A549 (cell line): ENCODE measurements at regions not wholly inside any gene's neighbourhood (a gene's known extent, or its start where the extent isn't known, plus 50 kb on each side); places are given as distances from the start of the nearest gene placed in this dataset.

Experiments used
- ATAC-seq, 2 experiments: fragments of 200-7000 bp in 1 of 2; fragments of >200 bp in 1 of 2; cut with Nextera tagmentation in 1 of 2; cut with Tn5 transposase in 1 of 2; 3 replicates each; pipeline versions ENCODE4 v1.8.0 to v1.9.1; 2018 to 2020; ENCODE audit warnings: mild to moderate bottlenecking in 1 of 2, moderate library complexity in 1 of 2
- CTCF ChIA-PET: fragments of 300-600 bp; sonication (Branson Sonifier 250); formaldehyde crosslinking; extraction: SDS; loops from one replicate; lab custom pipeline; 2021; ENCODE audit warnings: antibody characterized with exemption, inconsistent platforms; lab: Yijun Ruan, JAX
- POLR2A ChIA-PET: fragments of 350-600 bp; formaldehyde crosslinking; extraction: SDS; loops from one replicate; lab custom pipeline; 2021; ENCODE audit warnings: antibody characterized with exemption, inconsistent platforms; lab: Yijun Ruan, JAX
- DNase-seq, 2 experiments: peaks; one replicate each; pipeline versions ENCODE4 v3.0.0 to v3.0.0-alpha.2; 2011 to 2016; ENCODE audit warnings: low read depth in 1 of 2, low spot score in 1 of 2
- FAIRE-seq: peaks from 2 replicates; lab custom pipeline; 2011; peaks lifted over from hg19 to GRCh38; lab: Jason Lieb, UNC
- H3K27ac ChIP-seq, 2 experiments: fragments of >200 bp; sonication (Bioruptor Twin); formaldehyde crosslinking; 3 replicates each; pipeline ENCODE4 v1.5.1; 2016 to 2017
- H3K4me1 ChIP-seq: fragments of >200 bp; sonication (Bioruptor Twin); formaldehyde crosslinking; 3 replicates; pipeline ENCODE4 v1.6.1; 2016
- H3K4me2 ChIP-seq: fragments of >200 bp; sonication (Bioruptor Twin); formaldehyde crosslinking; 3 replicates; pipeline ENCODE4 v1.6.1; 2016
- H3K4me3 ChIP-seq: fragments of >200 bp; sonication (Bioruptor Twin); formaldehyde crosslinking; 3 replicates; pipeline ENCODE4 v1.5.1; 2016
- H3K9me3 ChIP-seq: fragments of >200 bp; sonication (Bioruptor Twin); formaldehyde crosslinking; 3 replicates; pipeline ENCODE4 v1.6.1; 2016
- BCL3 ChIP-seq: fragments of >200 bp; sonication (Bioruptor Twin); formaldehyde crosslinking; IDR thresholded peaks from 3 replicates; pipeline ENCODE4 v1.6.1; 2016
- BHLHE40 ChIP-seq: IDR thresholded peaks from 2 replicates; pipeline ENCODE4 v1.6.1; 2012; ENCODE audit warnings: low read depth, low read length, inconsistent platforms
- CBX2 ChIP-seq: fragments of 200-600 bp; sonication (generic); IDR thresholded peaks from 2 replicates; pipeline ENCODE4 v1.6.1; 2016; ENCODE audit warnings: low read depth, mild to moderate bottlenecking, borderline replicate concordance
- CBX8 ChIP-seq: fragments of 200-600 bp; sonication (generic); IDR thresholded peaks from 2 replicates; pipeline ENCODE4 v1.6.1; 2016
- CHD2 ChIP-seq: fragments of 150-350 bp; IDR thresholded peaks from 2 replicates; pipeline ENCODE4 v1.6.1; 2014; ENCODE audit warnings: low read length; ENCODE audit not compliant: partially characterized antibody
- CHD4 ChIP-seq: fragments of 200-600 bp; sonication (generic); IDR thresholded peaks from 2 replicates; pipeline ENCODE4 v1.6.1; 2016; ENCODE audit warnings: antibody characterized with exemption, mild to moderate bottlenecking, borderline replicate concordance
- ESRRA ChIP-seq: fragments of 150-350 bp; IDR thresholded peaks from 2 replicates; pipeline ENCODE4 v1.6.1; 2014; ENCODE audit warnings: mild to moderate bottlenecking, low read length, borderline replicate concordance
- FOSB ChIP-seq: fragments of 250-450 bp; sonication (Bioruptor Pico); IDR thresholded peaks from 2 replicates; pipeline ENCODE4 v1.5.0; 2020; ENCODE audit warnings: mild to moderate bottlenecking, moderate library complexity
- FOSL2 ChIP-seq, 2 experiments: fragments of 450-650 bp in 1 of 2; fragments of >200 bp in 1 of 2; sonication (Bioruptor Twin) in 1 of 2; formaldehyde crosslinking; IDR thresholded peaks; 2 replicates each; pipeline versions ENCODE4 v1.5.0 to v1.6.1; 2016 to 2020; ENCODE audit warnings: mild to moderate bottlenecking in 1 of 2, moderate library complexity in 1 of 2
- FOXS1 ChIP-seq: fragments of 250-450 bp; sonication (Bioruptor Pico); IDR thresholded peaks from 2 replicates; pipeline ENCODE4 v1.5.0; 2020; ENCODE audit warnings: mild to moderate bottlenecking, moderate library complexity
- HES2 ChIP-seq: fragments of >200 bp; sonication (Bioruptor Twin); formaldehyde crosslinking; IDR thresholded peaks from 2 replicates; pipeline ENCODE4 v1.6.1; 2016
- JUN ChIP-seq, 2 experiments: fragments of >200 bp; sonication (Bioruptor Twin); formaldehyde crosslinking; IDR thresholded peaks; 2 replicates in 1 of 2; 3 replicates in 1 of 2; pipeline ENCODE4 v1.6.1; 2016 to 2017
- JUNB ChIP-seq: fragments of >200 bp; sonication (Bioruptor Twin); formaldehyde crosslinking; IDR thresholded peaks from 2 replicates; pipeline ENCODE4 v1.6.1; 2016
- KDM1A ChIP-seq: fragments of 200-600 bp; sonication (generic); IDR thresholded peaks from 2 replicates; pipeline ENCODE4 v1.6.1; 2016; ENCODE audit warnings: low read depth, mild to moderate bottlenecking
- MAFK ChIP-seq: fragments of 450-650 bp; IDR thresholded peaks from 2 replicates; pipeline ENCODE4 v1.6.1; 2014; ENCODE audit not compliant: partially characterized antibody
- MYC ChIP-seq: IDR thresholded peaks from 2 replicates; pipeline ENCODE4 v1.6.1; 2012; ENCODE audit warnings: mild to moderate bottlenecking, inconsistent platforms, low read length, improper control_type of control experiment, borderline replicate concordance
- NFE2L2 ChIP-seq: fragments of 150-350 bp; conservative IDR thresholded peaks from 2 replicates; pipeline ENCODE4 v1.6.1; 2014; ENCODE audit warnings: low read length
- RCOR1 ChIP-seq: fragments of 150-350 bp; IDR thresholded peaks from 2 replicates; pipeline ENCODE4 v1.6.1; 2014; ENCODE audit warnings: antibody characterized with exemption, low read length, low read depth
- RFX5 ChIP-seq: fragments of 450-650 bp; IDR thresholded peaks from 2 replicates; pipeline ENCODE4 v1.7.1; 2014; ENCODE audit warnings: antibody characterized with exemption, mild to moderate bottlenecking, moderate library complexity
- RNF2 ChIP-seq: fragments of 200-600 bp; sonication (generic); IDR thresholded peaks from 2 replicates; pipeline ENCODE4 v1.6.1; 2016; ENCODE audit warnings: low read depth, mild to moderate bottlenecking, antibody characterized with exemption, moderate library complexity, borderline replicate concordance
- SMC3 ChIP-seq: fragments of >200 bp; sonication (Bioruptor Twin); formaldehyde crosslinking; IDR thresholded peaks from 3 replicates; pipeline ENCODE4 v1.6.1; 2018; ENCODE audit warnings: inconsistent platforms
- SREBF2 ChIP-seq: fragments of 450-650 bp; IDR thresholded peaks from 2 replicates; pipeline ENCODE4 v1.6.1; 2014; ENCODE audit warnings: mild to moderate bottlenecking, moderate library complexity
- TFCP2L1 ChIP-seq: fragments of 250-450 bp; sonication (Bioruptor Pico); IDR thresholded peaks from 2 replicates; pipeline ENCODE4 v1.5.0; 2021; ENCODE audit warnings: mild to moderate bottlenecking
- ZFP36 ChIP-seq: fragments of 450-650 bp; IDR thresholded peaks from 2 replicates; pipeline ENCODE4 v1.6.1; 2014; ENCODE audit warnings: borderline replicate concordance; ENCODE audit not compliant: partially characterized antibody
- ZNF302 ChIP-seq: fragments of 250-450 bp; sonication (Bioruptor Pico); IDR thresholded peaks from 2 replicates; pipeline ENCODE4 v1.9.0; 2021; ENCODE audit warnings: inconsistent platforms, mild to moderate bottlenecking, moderate library complexity
- ZSCAN20 ChIP-seq: fragments of 250-450 bp; sonication (Bioruptor Pico); IDR thresholded peaks from 2 replicates; pipeline ENCODE4 v1.8.0; 2022; ENCODE audit warnings: mild to moderate bottlenecking, moderate library complexity
- WGBS: methylation state at CpG from one replicate; pipeline ENCODE4 v1.1.6; 2017; ENCODE audit errors: missing lambda C conversion rate; 5-methylcytosine and 5-hydroxymethylcytosine counted together
- TF ChIP-seq, protein P1 (sequence below): IDR thresholded peaks from 2 replicates; pipeline ENCODE4 v1.6.1; 2012
- TF ChIP-seq, protein P2 (sequence below): IDR thresholded peaks from 2 replicates; pipeline ENCODE4 v1.6.1; 2012; ENCODE audit warnings: low read depth, borderline replicate concordance
- TF ChIP-seq, protein P3 (sequence below): fragments of >200 bp; sonication (Bioruptor Twin); formaldehyde crosslinking; IDR thresholded peaks from 3 replicates; pipeline ENCODE4 v1.5.1; 2016

DNA sequence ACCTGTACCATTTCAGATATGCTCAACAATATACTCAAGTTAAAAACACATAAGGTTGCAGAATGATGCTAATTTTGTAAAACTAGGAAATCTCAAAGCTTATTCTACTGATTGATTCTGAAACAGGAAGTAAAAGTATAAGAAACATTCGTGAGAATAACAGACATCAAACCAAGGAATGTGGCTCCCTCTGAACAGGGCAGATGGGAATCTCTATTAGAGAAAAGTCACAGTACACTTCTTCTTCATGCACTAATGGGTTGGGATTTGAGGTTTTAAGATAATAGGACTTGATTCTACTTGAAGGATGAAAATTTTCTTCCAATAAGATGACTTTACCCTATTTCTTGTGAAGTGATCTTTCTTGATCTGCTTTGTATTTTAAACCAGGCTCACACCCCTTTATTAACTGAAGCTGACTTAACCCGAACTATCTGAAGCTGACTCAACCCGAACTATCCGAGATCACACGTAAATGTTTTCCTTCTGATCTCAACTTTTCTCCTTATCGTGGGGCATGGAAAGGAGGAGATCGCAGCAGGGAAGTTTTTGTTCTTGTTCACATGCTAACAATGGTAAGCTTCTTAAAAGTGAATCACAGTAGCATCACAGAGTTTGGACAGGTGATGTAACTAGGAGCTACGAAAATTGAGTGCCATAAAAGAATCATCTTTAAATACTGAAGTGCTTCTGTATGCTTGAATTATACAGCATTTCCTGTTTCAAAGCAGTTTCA is 363.1 kb upstream of the ZFP42 start (continued):
- TF ChIP-seq, protein P1, sequence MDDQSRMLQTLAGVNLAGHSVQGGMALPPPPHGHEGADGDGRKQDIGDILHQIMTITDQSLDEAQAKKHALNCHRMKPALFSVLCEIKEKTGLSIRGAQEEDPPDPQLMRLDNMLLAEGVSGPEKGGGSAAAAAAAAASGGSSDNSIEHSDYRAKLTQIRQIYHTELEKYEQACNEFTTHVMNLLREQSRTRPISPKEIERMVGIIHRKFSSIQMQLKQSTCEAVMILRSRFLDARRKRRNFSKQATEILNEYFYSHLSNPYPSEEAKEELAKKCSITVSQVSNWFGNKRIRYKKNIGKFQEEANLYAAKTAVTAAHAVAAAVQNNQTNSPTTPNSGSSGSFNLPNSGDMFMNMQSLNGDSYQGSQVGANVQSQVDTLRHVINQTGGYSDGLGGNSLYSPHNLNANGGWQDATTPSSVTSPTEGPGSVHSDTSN = no peak
- TF ChIP-seq FOSB (CRISPR knock-in tag) = no peak

GRCh38 chr4:187633245-187633644 is 362.3 kb upstream of the ZFP42 start:
- Histone ChIP-seq H3K27ac (no peak overlapping the region), H3K4me3 (no peak overlapping the region), H3K4me2 (no peak overlapping the region), H3K9me3 (no peaks in the 10 kb centered on the region), H3K4me1 (no peaks in the 10 kb centered on the region)
- DNase-seq (no peak), ATAC-seq (no peak), FAIRE-seq (no peak)
- WGBS = 65% methylated on average over 2 of the region's 2 CpGs
- no peak for TF ChIP-seq BCL3
- TF ChIP-seq, protein P2, sequence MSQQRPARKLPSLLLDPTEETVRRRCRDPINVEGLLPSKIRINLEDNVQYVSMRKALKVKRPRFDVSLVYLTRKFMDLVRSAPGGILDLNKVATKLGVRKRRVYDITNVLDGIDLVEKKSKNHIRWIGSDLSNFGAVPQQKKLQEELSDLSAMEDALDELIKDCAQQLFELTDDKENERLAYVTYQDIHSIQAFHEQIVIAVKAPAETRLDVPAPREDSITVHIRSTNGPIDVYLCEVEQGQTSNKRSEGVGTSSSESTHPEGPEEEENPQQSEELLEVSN = no peak
- TF ChIP-seq CBX2 = no peak
- TF ChIP-seq JUNB = no peak
- no peak for TF ChIP-seq TFCP2L1 (CRISPR knock-in tag)
- TF ChIP-seq RCOR1 = no peak
- no peak for TF ChIP-seq FOSL2 (IDR thresholded peaks at IDR 0.05)
- no peak for TF ChIP-seq FOSL2 (CRISPR knock-in tag; IDR thresholded peaks at IDR 0.05)
- no peak for TF ChIP-seq FOXS1 (CRISPR knock-in tag)
- no peak for TF ChIP-seq BHLHE40
- no peak for TF ChIP-seq NFE2L2
- no peak for TF ChIP-seq RFX5
- no peak for TF ChIP-seq SREBF2
- no peak for TF ChIP-seq SMC3
- no peak for TF ChIP-seq CHD4
- no peak for TF ChIP-seq JUN (IDR thresholded peaks at IDR 0.05)
- no peak for TF ChIP-seq HES2
- no peak for TF ChIP-seq ZSCAN20 (CRISPR knock-in tag)
- TF ChIP-seq CBX8 = no peak
- ChIA-PET CTCF (no interaction called here), POLR2A (no interaction called here)

GRCh38 chr4:187656959-187657358 is 338.6 kb upstream of the ZFP42 start:
- CTCF ChIA-PET = no interaction called here
- Histone ChIP-seq H3K4me2 (no peak overlapping the region), H3K9me3 (no peaks in the 10 kb centered on the region)
- no peak for TF ChIP-seq ZFP36
- TF ChIP-seq MAFK = no peak
- no peak for TF ChIP-seq KDM1A
- TF ChIP-seq RNF2 = no peak
- TF ChIP-seq, protein P3, sequence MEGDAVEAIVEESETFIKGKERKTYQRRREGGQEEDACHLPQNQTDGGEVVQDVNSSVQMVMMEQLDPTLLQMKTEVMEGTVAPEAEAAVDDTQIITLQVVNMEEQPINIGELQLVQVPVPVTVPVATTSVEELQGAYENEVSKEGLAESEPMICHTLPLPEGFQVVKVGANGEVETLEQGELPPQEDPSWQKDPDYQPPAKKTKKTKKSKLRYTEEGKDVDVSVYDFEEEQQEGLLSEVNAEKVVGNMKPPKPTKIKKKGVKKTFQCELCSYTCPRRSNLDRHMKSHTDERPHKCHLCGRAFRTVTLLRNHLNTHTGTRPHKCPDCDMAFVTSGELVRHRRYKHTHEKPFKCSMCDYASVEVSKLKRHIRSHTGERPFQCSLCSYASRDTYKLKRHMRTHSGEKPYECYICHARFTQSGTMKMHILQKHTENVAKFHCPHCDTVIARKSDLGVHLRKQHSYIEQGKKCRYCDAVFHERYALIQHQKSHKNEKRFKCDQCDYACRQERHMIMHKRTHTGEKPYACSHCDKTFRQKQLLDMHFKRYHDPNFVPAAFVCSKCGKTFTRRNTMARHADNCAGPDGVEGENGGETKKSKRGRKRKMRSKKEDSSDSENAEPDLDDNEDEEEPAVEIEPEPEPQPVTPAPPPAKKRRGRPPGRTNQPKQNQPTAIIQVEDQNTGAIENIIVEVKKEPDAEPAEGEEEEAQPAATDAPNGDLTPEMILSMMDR = no peak
- no peak for TF ChIP-seq MYC
- no peak for TF ChIP-seq ZNF302
- TF ChIP-seq ESRRA = no peak
- TF ChIP-seq CHD2 = no peak
- TF ChIP-seq, all 56 proteins: peak for 0
- H3K4me3 ChIP-seq = no peak overlapping the region
- H3K4me1 ChIP-seq = no peaks in the 10 kb centered on the region
- no peak for FAIRE-seq
- POLR2A ChIA-PET = no interaction called here
- no peak overlapping the region for H3K27ac ChIP-seq
- no peak for DNase-seq
- no peak for ATAC-seq
